DND-41 (cell line): ENCODE measurements at regions not wholly inside any gene's neighbourhood (a gene's known extent, or its start where the extent isn't known, plus 50 kb on each side); places are given as distances from the start of the nearest gene placed in this dataset.

Source experiments
- EZH2 ChIP-seq: IDR thresholded peaks from 3 replicates; pipeline ENCODE4 v1.6.1; 2012; ENCODE audit warnings: borderline replicate concordance, low read depth, mild to moderate bottlenecking, moderate library complexity, low read length, inconsistent platforms; ENCODE audit not compliant: severe bottlenecking
- TF ChIP-seq, protein P1 (sequence below): IDR thresholded peaks from 2 replicates; pipeline ENCODE4 v1.5.1; 2012; ENCODE audit warnings: borderline replicate concordance, low read length, moderate library complexity, mild to moderate bottlenecking; ENCODE audit not compliant: poor library complexity, severe bottlenecking; ENCODE audit errors: extremely low read depth

DNA sequence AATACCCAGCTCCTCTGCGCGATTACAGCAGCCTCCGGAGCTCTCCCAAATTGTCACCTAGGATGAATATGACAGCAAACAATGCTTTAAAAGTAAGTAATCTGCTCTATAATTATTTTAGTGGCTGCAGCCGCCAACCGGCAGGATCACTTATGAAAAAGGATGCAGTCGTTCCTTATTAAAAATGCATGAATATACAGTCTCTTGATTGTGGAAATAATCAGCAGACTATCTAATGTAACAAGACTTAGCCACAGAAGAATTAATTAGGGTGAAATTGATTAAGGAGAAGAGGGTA, 50.6 kb upstream of the CALM2 start:
- TF ChIP-seq, protein P1, sequence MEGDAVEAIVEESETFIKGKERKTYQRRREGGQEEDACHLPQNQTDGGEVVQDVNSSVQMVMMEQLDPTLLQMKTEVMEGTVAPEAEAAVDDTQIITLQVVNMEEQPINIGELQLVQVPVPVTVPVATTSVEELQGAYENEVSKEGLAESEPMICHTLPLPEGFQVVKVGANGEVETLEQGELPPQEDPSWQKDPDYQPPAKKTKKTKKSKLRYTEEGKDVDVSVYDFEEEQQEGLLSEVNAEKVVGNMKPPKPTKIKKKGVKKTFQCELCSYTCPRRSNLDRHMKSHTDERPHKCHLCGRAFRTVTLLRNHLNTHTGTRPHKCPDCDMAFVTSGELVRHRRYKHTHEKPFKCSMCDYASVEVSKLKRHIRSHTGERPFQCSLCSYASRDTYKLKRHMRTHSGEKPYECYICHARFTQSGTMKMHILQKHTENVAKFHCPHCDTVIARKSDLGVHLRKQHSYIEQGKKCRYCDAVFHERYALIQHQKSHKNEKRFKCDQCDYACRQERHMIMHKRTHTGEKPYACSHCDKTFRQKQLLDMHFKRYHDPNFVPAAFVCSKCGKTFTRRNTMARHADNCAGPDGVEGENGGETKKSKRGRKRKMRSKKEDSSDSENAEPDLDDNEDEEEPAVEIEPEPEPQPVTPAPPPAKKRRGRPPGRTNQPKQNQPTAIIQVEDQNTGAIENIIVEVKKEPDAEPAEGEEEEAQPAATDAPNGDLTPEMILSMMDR, result no peak
- TF ChIP-seq EZH2, result no peak
